ENCODE measurements at regions not wholly inside any gene's neighbourhood (a gene's known extent, or its start where the extent isn't known, plus 50 kb on each side); places are given as distances from the start of the nearest gene placed in this dataset.

DNA sequence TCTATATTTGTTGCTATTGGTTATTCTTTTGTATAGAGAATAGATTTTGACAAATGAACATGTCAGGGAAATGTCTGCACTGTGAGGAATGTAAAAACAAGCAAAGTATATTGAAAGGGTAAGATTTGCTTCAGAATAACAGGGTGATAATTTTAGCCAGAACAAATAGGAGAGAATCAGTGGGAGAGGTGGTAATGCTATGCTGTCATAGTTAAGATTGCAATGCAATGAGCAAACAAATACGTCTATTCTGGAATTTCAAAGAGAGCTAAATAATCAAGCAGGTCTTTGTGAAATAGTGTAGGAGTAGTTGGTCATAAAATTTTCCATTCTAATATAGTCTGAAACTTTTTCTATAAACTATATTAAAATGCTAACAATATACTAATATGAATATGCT lies 1478.4 kb downstream of the TECRL start:
- no peak for DNase-seq (ENCODE audit: low spot score in 2 of 2, unreplicated experiment in 2 of 2)
- H3K9me3 Mint-ChIP-seq, result peaks cover 6% of the 10 kb centered on the region
- H3K27ac Mint-ChIP-seq, result no peak overlapping the region
- no peaks in the 10 kb centered on the region for H3K27me3 Mint-ChIP-seq (ENCODE audit: low read depth)
- H3K4me1 Mint-ChIP-seq, result no peaks in the 10 kb centered on the region
- H3K36me3 Mint-ChIP-seq, result no peaks in the 10 kb centered on the region
- TF ChIP-seq, protein P1, sequence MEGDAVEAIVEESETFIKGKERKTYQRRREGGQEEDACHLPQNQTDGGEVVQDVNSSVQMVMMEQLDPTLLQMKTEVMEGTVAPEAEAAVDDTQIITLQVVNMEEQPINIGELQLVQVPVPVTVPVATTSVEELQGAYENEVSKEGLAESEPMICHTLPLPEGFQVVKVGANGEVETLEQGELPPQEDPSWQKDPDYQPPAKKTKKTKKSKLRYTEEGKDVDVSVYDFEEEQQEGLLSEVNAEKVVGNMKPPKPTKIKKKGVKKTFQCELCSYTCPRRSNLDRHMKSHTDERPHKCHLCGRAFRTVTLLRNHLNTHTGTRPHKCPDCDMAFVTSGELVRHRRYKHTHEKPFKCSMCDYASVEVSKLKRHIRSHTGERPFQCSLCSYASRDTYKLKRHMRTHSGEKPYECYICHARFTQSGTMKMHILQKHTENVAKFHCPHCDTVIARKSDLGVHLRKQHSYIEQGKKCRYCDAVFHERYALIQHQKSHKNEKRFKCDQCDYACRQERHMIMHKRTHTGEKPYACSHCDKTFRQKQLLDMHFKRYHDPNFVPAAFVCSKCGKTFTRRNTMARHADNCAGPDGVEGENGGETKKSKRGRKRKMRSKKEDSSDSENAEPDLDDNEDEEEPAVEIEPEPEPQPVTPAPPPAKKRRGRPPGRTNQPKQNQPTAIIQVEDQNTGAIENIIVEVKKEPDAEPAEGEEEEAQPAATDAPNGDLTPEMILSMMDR (IDR thresholded peaks at IDR 0.05; ENCODE audit: unreplicated experiment), result no peak
- no peak overlapping the region for H3K4me3 Mint-ChIP-seq

DNA sequence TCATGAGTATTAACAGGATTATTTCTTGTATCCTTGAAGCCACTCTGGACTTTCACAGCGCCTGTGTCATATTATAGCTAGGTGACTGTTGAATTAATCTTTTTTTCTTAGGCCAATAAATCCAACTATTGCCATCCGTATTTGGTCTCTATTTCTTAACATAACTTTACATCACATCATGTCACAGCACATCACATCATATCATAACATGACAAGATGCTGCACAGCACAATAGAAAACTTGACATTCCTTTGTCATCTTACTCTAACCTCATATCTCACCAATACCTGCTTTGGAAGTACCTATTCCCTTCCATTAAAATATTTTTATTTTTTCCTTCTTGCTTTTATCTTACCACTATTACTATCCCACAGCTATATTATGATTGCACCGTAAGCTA lies 1480.8 kb downstream of the TECRL start:
- DNase-seq (ENCODE audit: low spot score in 2 of 2, unreplicated experiment in 2 of 2), result no peak
- Mint-ChIP-seq H3K4me3 (no peak overlapping the region), H3K36me3 (no peaks in the 10 kb centered on the region), H3K4me1 (no peaks in the 10 kb centered on the region), H3K27ac (no peak overlapping the region), H3K9me3 (no peaks in the 10 kb centered on the region), H3K27me3 (ENCODE audit: low read depth) (no peaks in the 10 kb centered on the region)
- TF ChIP-seq, protein P1 (IDR thresholded peaks at IDR 0.05; ENCODE audit: unreplicated experiment), result no peak

DNA sequence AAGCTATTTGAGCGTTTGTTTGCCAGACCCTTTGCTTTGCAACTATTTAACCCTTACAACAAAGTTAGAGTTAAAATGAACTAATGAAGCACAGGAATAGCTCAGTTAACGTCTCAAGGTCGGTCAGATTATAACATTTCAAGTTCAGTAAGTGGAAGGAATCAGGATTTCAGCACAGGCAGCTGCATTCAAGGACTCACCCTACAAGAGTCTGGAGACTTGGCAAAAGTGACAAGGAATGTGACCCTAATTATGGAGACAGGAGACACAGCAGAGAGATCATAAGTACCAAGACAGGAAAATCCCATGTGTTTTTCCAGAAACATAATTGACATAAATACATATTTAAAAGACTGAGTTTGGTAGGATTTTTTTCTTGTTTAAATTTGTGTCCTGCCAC lies 1481.7 kb downstream of the TECRL start:
- TF ChIP-seq, protein P1 (IDR thresholded peaks at IDR 0.05; ENCODE audit: unreplicated experiment), result no peak
- H3K9me3 Mint-ChIP-seq, result no peaks in the 10 kb centered on the region
- H3K4me3 Mint-ChIP-seq, result no peak overlapping the region
- H3K4me1 Mint-ChIP-seq, result no peaks in the 10 kb centered on the region
- H3K27ac Mint-ChIP-seq, result no peak overlapping the region
- DNase-seq (ENCODE audit: low spot score in 2 of 2, unreplicated experiment in 2 of 2), result no peak
- no peaks in the 10 kb centered on the region for H3K27me3 Mint-ChIP-seq (ENCODE audit: low read depth)
- no peaks in the 10 kb centered on the region for H3K36me3 Mint-ChIP-seq

DNA sequence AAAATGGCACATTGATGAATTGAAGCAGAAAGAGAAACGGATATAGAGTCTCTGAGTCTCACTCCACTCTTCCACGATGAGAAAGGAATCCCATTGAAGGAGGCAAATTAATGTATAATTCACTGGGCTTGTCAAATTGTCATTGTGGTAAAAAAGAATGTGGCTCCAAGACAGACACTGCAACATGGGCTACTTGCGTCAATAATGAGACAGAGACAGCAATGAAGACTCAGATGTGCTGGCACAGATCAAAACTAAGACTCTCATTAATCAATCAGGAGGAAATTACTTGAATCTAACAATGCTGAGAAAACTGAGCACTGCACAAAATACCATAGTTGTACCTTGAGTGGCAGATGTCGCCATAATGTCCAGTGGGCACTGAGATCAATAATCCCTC lies 1485.5 kb downstream of the TECRL start:
- Mint-ChIP-seq H3K27me3 (ENCODE audit: low read depth) (no peaks in the 10 kb centered on the region), H3K4me3 (no peak overlapping the region), H3K36me3 (no peaks in the 10 kb centered on the region), H3K9me3 (no peaks in the 10 kb centered on the region), H3K27ac (no peak overlapping the region), H3K4me1 (no peaks in the 10 kb centered on the region)
- TF ChIP-seq, protein P1 (IDR thresholded peaks at IDR 0.05; ENCODE audit: unreplicated experiment), result no peak
- DNase-seq (ENCODE audit: low spot score in 2 of 2, unreplicated experiment in 2 of 2), result no peak

DNA sequence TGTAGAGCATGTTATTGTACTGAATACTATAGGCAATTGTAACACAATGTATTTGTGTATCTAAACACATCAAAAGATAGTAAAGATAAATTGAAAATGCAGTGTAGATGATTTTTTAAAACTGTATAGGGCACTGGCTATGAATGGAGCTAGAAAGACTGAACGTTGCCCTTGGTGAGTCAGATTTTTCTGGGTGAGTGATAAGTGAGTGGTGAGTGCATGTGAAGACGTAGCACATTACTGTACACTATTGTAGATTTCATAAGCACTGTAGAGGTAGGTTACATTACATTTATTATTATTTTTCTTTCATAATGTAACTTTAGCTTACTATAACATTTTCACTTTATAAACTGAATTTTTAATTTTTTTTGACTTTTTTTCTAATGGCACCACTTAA lies 1491.6 kb downstream of the TECRL start:
- Mint-ChIP-seq H3K27ac (no peak overlapping the region), H3K4me1 (peaks cover 2% of the 10 kb centered on the region), H3K27me3 (ENCODE audit: low read depth) (no peaks in the 10 kb centered on the region), H3K9me3 (no peaks in the 10 kb centered on the region), H3K4me3 (no peak overlapping the region), H3K36me3 (no peaks in the 10 kb centered on the region)
- TF ChIP-seq, protein P1 (IDR thresholded peaks at IDR 0.05; ENCODE audit: unreplicated experiment), result no peak
- DNase-seq (ENCODE audit: low spot score in 2 of 2, unreplicated experiment in 2 of 2), result no peak

DNA sequence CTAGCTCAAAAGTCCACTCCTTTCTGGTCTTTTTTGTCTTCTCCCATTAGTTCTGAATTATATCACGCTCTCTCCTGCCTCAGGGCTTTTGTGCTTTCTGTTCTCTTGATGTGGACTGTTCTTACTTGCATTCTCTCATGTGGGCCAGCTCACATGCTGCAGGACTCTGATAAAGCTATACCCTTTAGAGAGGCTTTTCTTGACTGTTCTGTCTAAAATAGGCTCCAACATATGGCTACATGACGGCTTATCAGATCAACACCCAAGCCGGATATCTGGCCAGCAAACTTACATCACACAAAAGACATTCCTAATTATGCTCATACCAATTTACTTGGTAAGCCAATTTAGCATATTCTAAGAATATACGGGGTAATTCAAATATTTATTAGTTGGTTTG lies 1494.5 kb downstream of the TECRL start:
- TF ChIP-seq, protein P1 (IDR thresholded peaks at IDR 0.05; ENCODE audit: unreplicated experiment), result no peak
- H3K27ac Mint-ChIP-seq, result no peak overlapping the region

More for the DNA sequence above, 1494.5 kb downstream of the TECRL start:
- Mint-ChIP-seq H3K4me3 (no peak overlapping the region), H3K27me3 (ENCODE audit: low read depth) (no peaks in the 10 kb centered on the region), H3K9me3 (no peaks in the 10 kb centered on the region), H3K36me3 (no peaks in the 10 kb centered on the region), H3K4me1 (peaks cover 2% of the 10 kb centered on the region)
- no peak for DNase-seq (ENCODE audit: low spot score in 2 of 2, unreplicated experiment in 2 of 2)

Data from mesothelial cell of epicardium (in vitro differentiated cells).